Right lobe of liver (tissue), 6 donors: ENCODE measurements at regions not wholly inside any gene's neighbourhood (a gene's known extent, or its start where the extent isn't known, plus 50 kb on each side); places are given as distances from the start of the nearest gene placed in this dataset.

ENCODE experiments used
- ATAC-seq, 4 donors: fragments of 200-7000 bp; cut with Tn5 transposase; one replicate each; pipeline ENCODE4 v1.9.1; 2020; ENCODE audit warnings: mild to moderate bottlenecking in 4 of 4, moderate library complexity in 4 of 4
- DNase-seq, 3 donors: peaks; one replicate each; pipeline ENCODE4 v3.0.0-alpha.2; 2020
- H3K27ac ChIP-seq, 3 donors: fragments of 200-600 bp; one replicate each; pipeline ENCODE4 v1.8.0; 2022
- H3K27me3 ChIP-seq, 2 donors: fragments of 200-600 bp; one replicate each; pipeline ENCODE4 v1.8.0; 2022
- H3K36me3 ChIP-seq, 4 donors: fragments of 200-600 bp; sonication (generic) in 1 of 4; one replicate each; pipeline versions ENCODE4 v1.5.1 to v1.8.0; 2017 to 2022; ENCODE audit warnings: control low read depth in 1 of 4
- H3K4me1 ChIP-seq, 4 donors: fragments of 200-600 bp; sonication (generic) in 1 of 4; one replicate each; pipeline versions ENCODE4 v1.5.1 to v1.8.0; 2017 to 2022; ENCODE audit warnings: control low read depth in 1 of 4
- H3K4me3 ChIP-seq, 3 donors: fragments of 200-600 bp; one replicate each; pipeline ENCODE4 v1.8.0; 2022
- H3K9me3 ChIP-seq, 4 donors: fragments of 200-600 bp; sonication (generic) in 1 of 4; one replicate each; pipeline versions ENCODE4 v1.5.1 to v1.8.0; 2017 to 2022; ENCODE audit warnings: control low read depth in 1 of 4
- CTCF ChIP-seq, 4 donors: fragments of 200-600 bp in 3 of 4; fragments of 450-650 bp in 1 of 4; IDR thresholded peaks; one replicate each; pipeline versions ENCODE4 v1.5.1 to v1.8.0; 2016 to 2022; ENCODE audit warnings: antibody characterized with exemption in 4 of 4, mild to moderate bottlenecking in 2 of 4
- POLR2A ChIP-seq: fragments of 450-650 bp; IDR thresholded peaks from one replicate; pipeline ENCODE4 v1.6.1; 2017; ENCODE audit warnings: antibody characterized with exemption, mild to moderate bottlenecking
- WGBS: methylation state at CpG from one replicate; pipeline ENCODE4 v1.1.6; 2018; ENCODE audit warnings: low coverage, low lambda C conversion rate; ENCODE audit not compliant: insufficient coverage; ENCODE audit errors: missing lambda C conversion rate; 5-methylcytosine and 5-hydroxymethylcytosine counted together
- intact Hi-C, 2 donors: fragments of 100-400 bp; cut with DNase I; formaldehyde crosslinking; loops; one replicate each; pipeline versions ENCODE4 v1.11.2 to v1.14.1; 2022
- donor health status: DM: no; HTN: yes; CAD: no.
- donor health status: DM: no; HTN: no; CAD: no.
- donor health status: DM: no; HTN: no; CAD: no.
- donor health status: DM: no; HTN: yes; CAD: no.
- donor health status: DM: no; HTN: yes; CAD: no.

DNA sequence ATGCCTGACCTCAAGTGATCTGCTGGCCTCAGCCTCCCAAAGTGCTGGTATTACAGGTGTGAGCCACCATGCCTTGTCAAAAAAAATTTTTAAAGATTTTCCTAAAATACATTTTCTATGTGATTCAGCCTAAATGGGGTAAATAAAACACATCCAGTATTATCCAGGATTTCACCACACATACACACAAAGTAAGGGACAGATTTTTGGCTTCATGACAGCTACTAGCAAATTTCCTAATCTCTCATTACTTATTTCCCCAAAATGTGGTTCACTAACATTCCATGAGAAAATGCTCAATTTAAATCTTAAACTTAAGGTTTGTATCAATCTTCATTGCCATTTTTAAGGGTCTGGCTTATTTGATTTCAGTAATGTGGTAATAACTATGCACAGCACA lies 348.5 kb upstream of the INTU start:
- intact Hi-C loops = no loop called here
- Histone ChIP-seq H3K4me1 (no peaks in the 10 kb centered on the region), H3K27me3 (no peaks in the 10 kb centered on the region), H3K36me3 (no peaks in the 10 kb centered on the region), H3K4me3 (no peak overlapping the region), H3K27ac (no peak overlapping the region), H3K9me3 (no peaks in the 10 kb centered on the region)
- ATAC-seq (no peak), DNase-seq (no peak)
- TF ChIP-seq CTCF (IDR thresholded peaks at IDR 0.05) (no peak), POLR2A (no peak)

DNA sequence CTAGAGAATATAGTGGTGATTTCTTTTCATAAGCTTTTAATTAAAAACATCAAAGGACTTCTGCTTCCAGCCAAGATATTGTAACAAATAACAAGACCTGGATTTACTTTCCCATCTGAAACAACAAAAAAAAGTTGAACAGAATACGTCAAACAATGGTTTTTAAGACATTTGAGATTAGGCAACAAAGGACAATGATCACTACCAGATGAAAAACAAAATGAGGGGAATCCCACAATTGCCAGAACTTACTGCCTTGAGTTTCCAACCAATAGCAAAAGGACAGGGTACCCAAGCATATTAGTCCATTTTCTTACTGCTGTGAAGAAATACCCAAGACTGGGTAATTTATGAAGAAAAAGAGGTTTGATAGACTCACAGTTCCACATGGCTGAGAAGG lies 341.4 kb upstream of the INTU start:
- Histone ChIP-seq H3K4me1 (no peaks in the 10 kb centered on the region), H3K27ac (no peak overlapping the region), H3K36me3 (no peaks in the 10 kb centered on the region), H3K9me3 (no peaks in the 10 kb centered on the region), H3K4me3 (no peak overlapping the region), H3K27me3 (no peaks in the 10 kb centered on the region)
- no peak for TF ChIP-seq POLR2A
- TF ChIP-seq CTCF (IDR thresholded peaks at IDR 0.05) = no peak
- ATAC-seq (no peak), DNase-seq (no peak)
- 50% methylated on average over 1 of the region's 1 CpG for WGBS
- intact Hi-C loops = no loop called here

- no peak for ATAC-seq
Measured at GRCh38 chr4:127293496-127293895, 339.3 kb upstream of the INTU start.

GRCh38 chr4:127304356-127304755 lies 328.4 kb upstream of the INTU start:
- H3K27ac ChIP-seq = no peak overlapping the region
- DNase-seq (no peak), ATAC-seq (no peak)
- H3K4me3 ChIP-seq = no peak overlapping the region
- H3K4me1 ChIP-seq = no peaks in the 10 kb centered on the region
- TF ChIP-seq POLR2A = no peak
- TF ChIP-seq CTCF (IDR thresholded peaks at IDR 0.05) = no peak
- intact Hi-C loops = no loop called here
- 28% methylated on average over 2 of the region's 2 CpGs for WGBS
- no peaks in the 10 kb centered on the region for H3K36me3 ChIP-seq
- no peaks in the 10 kb centered on the region for H3K27me3 ChIP-seq
- no peaks in the 10 kb centered on the region for H3K9me3 ChIP-seq

More at GRCh38 chr4:127293496-127293895, 339.3 kb upstream of the INTU start:
- Histone ChIP-seq H3K9me3 (no peaks in the 10 kb centered on the region), H3K27me3 (no peaks in the 10 kb centered on the region), H3K4me3 (no peak overlapping the region), H3K27ac (no peak overlapping the region), H3K36me3 (no peaks in the 10 kb centered on the region), H3K4me1 (no peaks in the 10 kb centered on the region)
- no peak for DNase-seq
- intact Hi-C loops = no loop called here
- no peak for TF ChIP-seq CTCF (IDR thresholded peaks at IDR 0.05)
- no peak for TF ChIP-seq POLR2A
- 5% methylated on average over 2 of the region's 2 CpGs for WGBS

DNA sequence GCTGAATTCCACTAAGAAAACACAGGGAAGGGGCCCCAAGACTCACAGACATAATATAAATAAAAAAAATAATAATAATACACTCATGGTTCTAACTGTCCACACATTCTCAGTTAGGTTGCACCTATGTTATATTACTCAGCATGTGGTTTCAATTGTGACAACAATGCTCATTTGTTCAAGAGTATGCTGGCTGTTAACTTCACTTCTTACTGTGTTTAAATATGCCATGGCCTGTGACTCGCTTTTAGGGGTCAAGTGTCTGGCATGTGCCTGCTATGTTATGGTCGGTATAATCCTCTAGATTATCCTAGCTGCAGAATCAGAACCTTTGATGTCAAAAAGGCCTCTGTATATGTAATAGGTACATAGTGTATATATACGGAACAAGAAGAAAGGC lies 324.8 kb upstream of the INTU start:
- WGBS = 56% methylated on average over 3 of the region's 3 CpGs

More for the DNA sequence above, 324.8 kb upstream of the INTU start:
- no peak overlapping the region for H3K27ac ChIP-seq
- H3K27me3 ChIP-seq = no peaks in the 10 kb centered on the region
- intact Hi-C loops = no loop called here
- DNase-seq (no peak), ATAC-seq (no peak)
- H3K9me3 ChIP-seq = no peaks in the 10 kb centered on the region
- H3K36me3 ChIP-seq = no peaks in the 10 kb centered on the region
- no peak overlapping the region for H3K4me3 ChIP-seq
- TF ChIP-seq CTCF (IDR thresholded peaks at IDR 0.05) (no peak), POLR2A (no peak)
- H3K4me1 ChIP-seq = no peaks in the 10 kb centered on the region
